ENCODE measurements at regions not wholly inside any gene's neighbourhood (a gene's known extent, or its start where the extent isn't known, plus 50 kb on each side); places are given as distances from the start of the nearest gene placed in this dataset.

GRCh38 chr14:84523746-84524145 lies 1006.2 kb upstream of the FLRT2 start:
- TF ChIP-seq POLR2AphosphoS5 (IDR thresholded peaks at IDR 0.05) (no peak), CTCF (IDR thresholded peaks at IDR 0.05) (no peak)

All from prostate gland (tissue), 2 donors.